ENCODE measurements at regions not wholly inside any gene's neighbourhood (a gene's known extent, or its start where the extent isn't known, plus 50 kb on each side); places are given as distances from the start of the nearest gene placed in this dataset.

GRCh38 chr4:58734030-58734674 lies 1624.0 kb upstream of the IGFBP7 start:
- TF ChIP-seq CSRNP3 (CRISPR knock-in tag; IDR thresholded peaks at IDR 0.05) (no peak), ZNF8 (CRISPR knock-in tag; IDR thresholded peaks at IDR 0.05) (no peak), RARB (CRISPR knock-in tag; IDR thresholded peaks at IDR 0.05) (no peak), ZNF565 (CRISPR knock-in tag; conservative IDR thresholded peaks at IDR 0.05; ENCODE audit: low read depth) (no peak), SNAI2 (CRISPR knock-in tag; IDR thresholded peaks at IDR 0.05) (no peak)
- no peak for ATAC-seq

DNA sequence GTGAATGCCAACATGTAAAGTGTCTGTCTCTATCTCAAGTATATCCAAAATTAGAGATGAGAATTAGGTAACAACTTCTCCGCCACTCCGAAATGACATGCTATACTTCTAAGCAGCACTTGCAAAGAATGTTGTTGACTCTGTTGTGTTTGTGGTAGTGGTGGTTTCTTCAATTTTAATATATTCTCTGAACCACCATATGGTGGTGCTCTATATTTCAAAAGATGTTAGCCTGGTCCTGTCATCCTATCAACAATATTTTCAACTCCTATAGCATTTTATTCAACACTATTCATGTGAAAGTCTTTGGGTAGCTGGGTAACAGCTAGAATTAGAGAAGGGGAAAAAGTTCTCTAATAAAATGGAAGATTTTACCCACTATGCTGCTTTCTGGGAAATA lies 1622.8 kb upstream of the IGFBP7 start:
- TF ChIP-seq BACH2 (CRISPR knock-in tag; IDR thresholded peaks at IDR 0.05; ENCODE audit: borderline replicate concordance), result no peak
- no peak for TF ChIP-seq ZNF8 (CRISPR knock-in tag; IDR thresholded peaks at IDR 0.05)
- no peak for TF ChIP-seq OSR1 (CRISPR knock-in tag; IDR thresholded peaks at IDR 0.05)
- no peak for TF ChIP-seq ESRRG (CRISPR knock-in tag; IDR thresholded peaks at IDR 0.05)
- no peak for TF ChIP-seq TCF4 (CRISPR knock-in tag; IDR thresholded peaks at IDR 0.05; ENCODE audit: borderline replicate concordance)
- TF ChIP-seq, protein P1, sequence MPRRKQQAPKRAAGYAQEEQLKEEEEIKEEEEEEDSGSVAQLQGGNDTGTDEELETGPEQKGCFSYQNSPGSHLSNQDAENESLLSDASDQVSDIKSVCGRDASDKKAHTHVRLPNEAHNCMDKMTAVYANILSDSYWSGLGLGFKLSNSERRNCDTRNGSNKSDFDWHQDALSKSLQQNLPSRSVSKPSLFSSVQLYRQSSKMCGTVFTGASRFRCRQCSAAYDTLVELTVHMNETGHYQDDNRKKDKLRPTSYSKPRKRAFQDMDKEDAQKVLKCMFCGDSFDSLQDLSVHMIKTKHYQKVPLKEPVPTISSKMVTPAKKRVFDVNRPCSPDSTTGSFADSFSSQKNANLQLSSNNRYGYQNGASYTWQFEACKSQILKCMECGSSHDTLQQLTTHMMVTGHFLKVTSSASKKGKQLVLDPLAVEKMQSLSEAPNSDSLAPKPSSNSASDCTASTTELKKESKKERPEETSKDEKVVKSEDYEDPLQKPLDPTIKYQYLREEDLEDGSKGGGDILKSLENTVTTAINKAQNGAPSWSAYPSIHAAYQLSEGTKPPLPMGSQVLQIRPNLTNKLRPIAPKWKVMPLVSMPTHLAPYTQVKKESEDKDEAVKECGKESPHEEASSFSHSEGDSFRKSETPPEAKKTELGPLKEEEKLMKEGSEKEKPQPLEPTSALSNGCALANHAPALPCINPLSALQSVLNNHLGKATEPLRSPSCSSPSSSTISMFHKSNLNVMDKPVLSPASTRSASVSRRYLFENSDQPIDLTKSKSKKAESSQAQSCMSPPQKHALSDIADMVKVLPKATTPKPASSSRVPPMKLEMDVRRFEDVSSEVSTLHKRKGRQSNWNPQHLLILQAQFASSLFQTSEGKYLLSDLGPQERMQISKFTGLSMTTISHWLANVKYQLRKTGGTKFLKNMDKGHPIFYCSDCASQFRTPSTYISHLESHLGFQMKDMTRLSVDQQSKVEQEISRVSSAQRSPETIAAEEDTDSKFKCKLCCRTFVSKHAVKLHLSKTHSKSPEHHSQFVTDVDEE (CRISPR knock-in tag; IDR thresholded peaks at IDR 0.05), result no peak
- TF ChIP-seq RARB (CRISPR knock-in tag; IDR thresholded peaks at IDR 0.05), result no peak
- TF ChIP-seq, protein P2, sequence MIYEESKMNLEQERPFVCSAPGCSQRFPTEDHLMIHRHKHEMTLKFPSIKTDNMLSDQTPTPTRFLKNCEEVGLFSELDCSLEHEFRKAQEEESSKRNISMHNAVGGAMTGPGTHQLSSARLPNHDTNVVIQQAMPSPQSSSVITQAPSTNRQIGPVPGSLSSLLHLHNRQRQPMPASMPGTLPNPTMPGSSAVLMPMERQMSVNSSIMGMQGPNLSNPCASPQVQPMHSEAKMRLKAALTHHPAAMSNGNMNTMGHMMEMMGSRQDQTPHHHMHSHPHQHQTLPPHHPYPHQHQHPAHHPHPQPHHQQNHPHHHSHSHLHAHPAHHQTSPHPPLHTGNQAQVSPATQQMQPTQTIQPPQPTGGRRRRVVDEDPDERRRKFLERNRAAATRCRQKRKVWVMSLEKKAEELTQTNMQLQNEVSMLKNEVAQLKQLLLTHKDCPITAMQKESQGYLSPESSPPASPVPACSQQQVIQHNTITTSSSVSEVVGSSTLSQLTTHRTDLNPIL (CRISPR knock-in tag; IDR thresholded peaks at IDR 0.05; ENCODE audit: low read depth), result no peak
- TF ChIP-seq PPARA (CRISPR knock-in tag; IDR thresholded peaks at IDR 0.05; ENCODE audit: borderline replicate concordance), result no peak
- TF ChIP-seq, protein P3, sequence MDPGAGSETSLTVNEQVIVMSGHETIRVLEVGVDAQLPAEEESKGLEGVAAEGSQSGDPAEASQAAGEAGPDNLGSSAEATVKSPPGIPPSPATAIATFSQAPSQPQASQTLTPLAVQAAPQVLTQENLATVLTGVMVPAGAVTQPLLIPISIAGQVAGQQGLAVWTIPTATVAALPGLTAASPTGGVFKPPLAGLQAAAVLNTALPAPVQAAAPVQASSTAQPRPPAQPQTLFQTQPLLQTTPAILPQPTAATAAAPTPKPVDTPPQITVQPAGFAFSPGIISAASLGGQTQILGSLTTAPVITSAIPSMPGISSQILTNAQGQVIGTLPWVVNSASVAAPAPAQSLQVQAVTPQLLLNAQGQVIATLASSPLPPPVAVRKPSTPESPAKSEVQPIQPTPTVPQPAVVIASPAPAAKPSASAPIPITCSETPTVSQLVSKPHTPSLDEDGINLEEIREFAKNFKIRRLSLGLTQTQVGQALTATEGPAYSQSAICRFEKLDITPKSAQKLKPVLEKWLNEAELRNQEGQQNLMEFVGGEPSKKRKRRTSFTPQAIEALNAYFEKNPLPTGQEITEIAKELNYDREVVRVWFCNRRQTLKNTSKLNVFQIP (CRISPR knock-in tag; IDR thresholded peaks at IDR 0.05; ENCODE audit: borderline replicate concordance, low read depth), result no peak
- no peak for TF ChIP-seq ZNF70 (CRISPR knock-in tag; IDR thresholded peaks at IDR 0.05)
- no peak for TF ChIP-seq ARNTL (CRISPR knock-in tag; IDR thresholded peaks at IDR 0.05; ENCODE audit: borderline replicate concordance, low read depth)
- no peak for TF ChIP-seq CSRNP3 (CRISPR knock-in tag; IDR thresholded peaks at IDR 0.05)
- TF ChIP-seq SNAI2 (CRISPR knock-in tag; IDR thresholded peaks at IDR 0.05), result no peak
- TF ChIP-seq ZNF565 (CRISPR knock-in tag; conservative IDR thresholded peaks at IDR 0.05; ENCODE audit: low read depth), result no peak
- ATAC-seq, result no peak

- no peak for ATAC-seq
- TF ChIP-seq, protein P1 (CRISPR knock-in tag; IDR thresholded peaks at IDR 0.05), result no peak
- no peak for TF ChIP-seq TCF4 (CRISPR knock-in tag; IDR thresholded peaks at IDR 0.05; ENCODE audit: borderline replicate concordance)
- no peak for TF ChIP-seq ZNF70 (CRISPR knock-in tag; IDR thresholded peaks at IDR 0.05)
- no peak for TF ChIP-seq ZNF8 (CRISPR knock-in tag; IDR thresholded peaks at IDR 0.05)
- no peak for TF ChIP-seq RARB (CRISPR knock-in tag; IDR thresholded peaks at IDR 0.05)
Observed at GRCh38 chr4:58723954-58724353, 1613.8 kb upstream of the IGFBP7 start.

Measured in SK-N-SH treated with all-trans-retinoic acid at 6 μM for 48 hours (cell line).